ENCODE measurements at regions not wholly inside any gene's neighbourhood (a gene's known extent, or its start where the extent isn't known, plus 50 kb on each side); places are given as distances from the start of the nearest gene placed in this dataset.

DNA sequence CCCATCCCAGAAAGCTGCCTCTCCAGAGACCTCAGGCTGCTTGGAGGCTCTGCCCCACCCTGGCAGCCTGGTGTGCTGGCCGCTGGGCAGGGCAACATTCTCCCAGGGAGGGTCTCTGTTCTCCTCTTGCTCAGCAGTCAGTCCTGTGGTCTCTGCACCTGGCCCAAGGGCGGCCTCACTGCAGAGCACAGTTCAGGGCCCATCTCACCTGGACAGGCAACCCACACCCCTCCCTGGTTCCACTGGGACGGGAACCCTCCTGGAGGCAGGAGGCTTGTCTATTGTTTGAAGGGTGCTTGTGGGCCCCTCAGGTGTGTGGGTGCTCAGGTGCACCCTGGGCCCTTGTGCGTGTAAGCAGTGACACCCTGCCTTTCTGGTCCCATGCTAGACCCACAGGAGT, 67.2 kb upstream of the OTOS start:
- Histone ChIP-seq H2AK9ac (replicated peaks; ENCODE audit: low read depth, low read length, poor library complexity) (no peak overlapping the region), H2BK20ac (ENCODE audit: low read depth, low read length) (no peak overlapping the region), H3K27me3 (ENCODE audit: control insufficient read depth, insufficient read depth, low read length) (peaks cover 18% of the 10 kb centered on the region; the same call in 1 of the 2 replicates), H2BK120ac (ENCODE audit: low read depth, low read length) (no peak overlapping the region), H3K9me3 (ENCODE audit: control insufficient read depth, insufficient read depth, low read length) (peaks cover 2% of the 10 kb centered on the region; the same call in 1 of the 2 replicates), H2BK5ac (ENCODE audit: low read depth, low read length, poor library complexity, severe bottlenecking) (no peak overlapping the region), H3K36me3 (ENCODE audit: control insufficient read depth, insufficient read depth, low read length) (no peaks in the 10 kb centered on the region), H4K5ac (ENCODE audit: low read depth, low read length) (no peak overlapping the region), H3K4me2 (ENCODE audit: low read depth, low read length) (no peak overlapping the region), H4K91ac (ENCODE audit: insufficient read depth, low read depth, low read length) (no peak overlapping the region), H3K79me1 (ENCODE audit: low read depth in 1 of 2, low read length in 2 of 2) (no peaks in the 10 kb centered on the region), H3K4ac (ENCODE audit: low read depth, low read length) (no peak overlapping the region), H3K14ac (replicated peaks; ENCODE audit: low read depth, low read length) (no peak overlapping the region), H3K56ac (ENCODE audit: extremely low read depth, insufficient read depth, low read length) (no peak overlapping the region), H4K8ac (ENCODE audit: low read depth in 2 of 2, low read length in 2 of 2) (no peak overlapping the region), H2BK15ac (ENCODE audit: low read depth, low read length) (no peak overlapping the region), H3K9me1 (ENCODE audit: insufficient read depth, low read length) (no peaks in the 10 kb centered on the region), H3K18ac (ENCODE audit: low read depth, low read length) (no peak overlapping the region), H3K4me1 (ENCODE audit: control insufficient read depth, insufficient read depth, low read length) (peaks cover 6% of the 10 kb centered on the region), H3K9ac (ENCODE audit: low read depth, low read length) (no peak overlapping the region), H2AFZ (replicated peaks; ENCODE audit: low read length, poor library complexity) (peak overlapping the region; percentile 23), H3K4me3 (ENCODE audit: insufficient read depth, low read depth, low read length) (no peak overlapping the region), H2AK5ac (ENCODE audit: low read depth, low read length) (no peak overlapping the region), H4K20me1 (ENCODE audit: insufficient read depth, low read length) (no peaks in the 10 kb centered on the region), H3K27ac (ENCODE audit: insufficient read depth, low read length) (no peak overlapping the region), H3K23ac (ENCODE audit: low read depth, low read length) (no peak overlapping the region)
- dilution Hi-C loops (cut with HindIII; ENCODE audit: low sequenced_read_pairs, unreplicated experiment) (no loop called here), intact Hi-C loops (cut with micrococcal nuclease) (no loop called here), in situ Hi-C loops (cut with MboI; ENCODE audit: low sequenced_read_pairs) (no loop called here)
- POLR2A ChIA-PET (ENCODE audit: unreplicated experiment), result no interaction called here
- DNase-seq, result no peak
- TF ChIP-seq, protein P1, sequence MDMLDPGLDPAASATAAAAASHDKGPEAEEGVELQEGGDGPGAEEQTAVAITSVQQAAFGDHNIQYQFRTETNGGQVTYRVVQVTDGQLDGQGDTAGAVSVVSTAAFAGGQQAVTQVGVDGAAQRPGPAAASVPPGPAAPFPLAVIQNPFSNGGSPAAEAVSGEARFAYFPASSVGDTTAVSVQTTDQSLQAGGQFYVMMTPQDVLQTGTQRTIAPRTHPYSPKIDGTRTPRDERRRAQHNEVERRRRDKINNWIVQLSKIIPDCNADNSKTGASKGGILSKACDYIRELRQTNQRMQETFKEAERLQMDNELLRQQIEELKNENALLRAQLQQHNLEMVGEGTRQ (IDR thresholded peaks at IDR 0.05; ENCODE audit: low read depth, low read length), result no peak
- TF ChIP-seq, protein P2, sequence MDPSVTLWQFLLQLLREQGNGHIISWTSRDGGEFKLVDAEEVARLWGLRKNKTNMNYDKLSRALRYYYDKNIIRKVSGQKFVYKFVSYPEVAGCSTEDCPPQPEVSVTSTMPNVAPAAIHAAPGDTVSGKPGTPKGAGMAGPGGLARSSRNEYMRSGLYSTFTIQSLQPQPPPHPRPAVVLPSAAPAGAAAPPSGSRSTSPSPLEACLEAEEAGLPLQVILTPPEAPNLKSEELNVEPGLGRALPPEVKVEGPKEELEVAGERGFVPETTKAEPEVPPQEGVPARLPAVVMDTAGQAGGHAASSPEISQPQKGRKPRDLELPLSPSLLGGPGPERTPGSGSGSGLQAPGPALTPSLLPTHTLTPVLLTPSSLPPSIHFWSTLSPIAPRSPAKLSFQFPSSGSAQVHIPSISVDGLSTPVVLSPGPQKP (IDR thresholded peaks at IDR 0.05; ENCODE audit: borderline replicate concordance, low read depth, low read length), result no peak
- TF ChIP-seq SMC3 (IDR thresholded peaks at IDR 0.05; ENCODE audit: low read depth, low read length) (no peak), FOS (IDR thresholded peaks at IDR 0.05; ENCODE audit: low read depth, low read length) (no peak), RAD21 (IDR thresholded peaks at IDR 0.05; ENCODE audit: low read length) (no peak), CHD1 (IDR thresholded peaks at IDR 0.05; ENCODE audit: low read depth, low read length) (no peak), POLR2A (IDR thresholded peaks at IDR 0.05; ENCODE audit: low read depth, low read length) (no peak), RFX5 (IDR thresholded peaks at IDR 0.05; ENCODE audit: low read depth, low read length) (no peak), MAFK (IDR thresholded peaks at IDR 0.05; ENCODE audit: low read depth, low read length) (no peak), RCOR1 (IDR thresholded peaks at IDR 0.05; ENCODE audit: insufficient replicate concordance, low read length) (no peak), CEBPB (IDR thresholded peaks at IDR 0.05; ENCODE audit: low read depth, low read length) (no peak), BHLHE40 (IDR thresholded peaks at IDR 0.05; ENCODE audit: low read depth, low read length) (no peak), NFE2L2 (IDR thresholded peaks at IDR 0.05; ENCODE audit: low read depth, low read length) (no peak), MXI1 (IDR thresholded peaks at IDR 0.05; ENCODE audit: borderline replicate concordance, low read depth, low read length) (no peak), MAZ (IDR thresholded peaks at IDR 0.05; ENCODE audit: borderline replicate concordance, low read depth, low read length) (no peak)
- TF ChIP-seq, protein P3, sequence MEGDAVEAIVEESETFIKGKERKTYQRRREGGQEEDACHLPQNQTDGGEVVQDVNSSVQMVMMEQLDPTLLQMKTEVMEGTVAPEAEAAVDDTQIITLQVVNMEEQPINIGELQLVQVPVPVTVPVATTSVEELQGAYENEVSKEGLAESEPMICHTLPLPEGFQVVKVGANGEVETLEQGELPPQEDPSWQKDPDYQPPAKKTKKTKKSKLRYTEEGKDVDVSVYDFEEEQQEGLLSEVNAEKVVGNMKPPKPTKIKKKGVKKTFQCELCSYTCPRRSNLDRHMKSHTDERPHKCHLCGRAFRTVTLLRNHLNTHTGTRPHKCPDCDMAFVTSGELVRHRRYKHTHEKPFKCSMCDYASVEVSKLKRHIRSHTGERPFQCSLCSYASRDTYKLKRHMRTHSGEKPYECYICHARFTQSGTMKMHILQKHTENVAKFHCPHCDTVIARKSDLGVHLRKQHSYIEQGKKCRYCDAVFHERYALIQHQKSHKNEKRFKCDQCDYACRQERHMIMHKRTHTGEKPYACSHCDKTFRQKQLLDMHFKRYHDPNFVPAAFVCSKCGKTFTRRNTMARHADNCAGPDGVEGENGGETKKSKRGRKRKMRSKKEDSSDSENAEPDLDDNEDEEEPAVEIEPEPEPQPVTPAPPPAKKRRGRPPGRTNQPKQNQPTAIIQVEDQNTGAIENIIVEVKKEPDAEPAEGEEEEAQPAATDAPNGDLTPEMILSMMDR (conservative IDR thresholded peaks at IDR 0.05; ENCODE audit: low read depth, low read length), result no peak
- 38% methylated on average over 2 of the region's 4 CpGs; no CpG with 5 or more reads in 1 of the 2 experiments for WGBS, 2 experiments (ENCODE audit: extremely low coverage in 2 of 2, insufficient read length in 1 of 2)
- no TSS peak for BruUV-seq (replicated peaks)
- CTCF ChIA-PET, result no interaction called here
- no peak for ATAC-seq (ENCODE audit: low read depth)

Measured in IMR-90 (cell line).